ENCODE measurements at regions not wholly inside any gene's neighbourhood (a gene's known extent, or its start where the extent isn't known, plus 50 kb on each side); places are given as distances from the start of the nearest gene placed in this dataset.

DNA sequence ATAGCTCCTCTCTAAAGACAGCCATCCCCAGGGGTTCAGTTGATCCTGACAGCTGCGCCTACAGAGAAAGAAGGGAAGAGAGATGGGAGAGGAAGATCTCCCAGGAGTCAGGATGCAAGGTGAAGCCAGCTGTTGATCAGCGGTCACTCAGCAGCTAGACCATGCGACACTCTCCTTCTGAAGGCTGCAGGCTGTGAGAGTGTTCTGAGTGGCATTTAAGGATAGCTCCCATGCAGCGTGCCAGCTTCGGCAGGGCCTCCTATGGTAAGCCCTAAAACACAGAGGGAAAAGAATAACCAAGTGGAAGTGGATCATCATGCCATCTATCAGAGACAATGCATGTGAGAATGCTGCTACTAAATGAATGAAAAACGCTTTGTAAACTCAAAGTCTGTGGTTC is 197.9 kb upstream of the NUDT4 start:
- H3F3A ChIP-seq (ENCODE audit: insufficient read depth), result no peaks in the 10 kb centered on the region
- H3K27ac ChIP-seq (ENCODE audit: low read depth, low read length), result no peak overlapping the region
- H3K4me2 ChIP-seq (ENCODE audit: low read depth, low read length, poor library complexity, severe bottlenecking), result no peak overlapping the region
- no peak overlapping the region for H3K4me3 ChIP-seq (ENCODE audit: insufficient read depth, low read length, poor library complexity, severe bottlenecking)
- no peaks in the 10 kb centered on the region for H3K27me3 ChIP-seq (ENCODE audit: low read length)
- no peaks in the 10 kb centered on the region for H3K9me3 ChIP-seq (ENCODE audit: insufficient read depth, low read length)
- TF ChIP-seq EZH2phosphoT487 (conservative IDR thresholded peaks at IDR 0.05; ENCODE audit: low read length), result no peak
- TF ChIP-seq, protein P1, sequence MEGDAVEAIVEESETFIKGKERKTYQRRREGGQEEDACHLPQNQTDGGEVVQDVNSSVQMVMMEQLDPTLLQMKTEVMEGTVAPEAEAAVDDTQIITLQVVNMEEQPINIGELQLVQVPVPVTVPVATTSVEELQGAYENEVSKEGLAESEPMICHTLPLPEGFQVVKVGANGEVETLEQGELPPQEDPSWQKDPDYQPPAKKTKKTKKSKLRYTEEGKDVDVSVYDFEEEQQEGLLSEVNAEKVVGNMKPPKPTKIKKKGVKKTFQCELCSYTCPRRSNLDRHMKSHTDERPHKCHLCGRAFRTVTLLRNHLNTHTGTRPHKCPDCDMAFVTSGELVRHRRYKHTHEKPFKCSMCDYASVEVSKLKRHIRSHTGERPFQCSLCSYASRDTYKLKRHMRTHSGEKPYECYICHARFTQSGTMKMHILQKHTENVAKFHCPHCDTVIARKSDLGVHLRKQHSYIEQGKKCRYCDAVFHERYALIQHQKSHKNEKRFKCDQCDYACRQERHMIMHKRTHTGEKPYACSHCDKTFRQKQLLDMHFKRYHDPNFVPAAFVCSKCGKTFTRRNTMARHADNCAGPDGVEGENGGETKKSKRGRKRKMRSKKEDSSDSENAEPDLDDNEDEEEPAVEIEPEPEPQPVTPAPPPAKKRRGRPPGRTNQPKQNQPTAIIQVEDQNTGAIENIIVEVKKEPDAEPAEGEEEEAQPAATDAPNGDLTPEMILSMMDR (IDR thresholded peaks at IDR 0.05; ENCODE audit: insufficient read depth, low read length, poor library complexity, severe bottlenecking), result no peak
- no peaks in the 10 kb centered on the region for H3K9me2 ChIP-seq (replicated peaks; ENCODE audit: insufficient read depth, low read length)
- no peak overlapping the region for H3K9ac ChIP-seq (ENCODE audit: low read length)
- H4K20me1 ChIP-seq (ENCODE audit: low read depth, low read length), result no peaks in the 10 kb centered on the region
- H2AFZ ChIP-seq (ENCODE audit: low read depth, low read length, severe bottlenecking), result no peak overlapping the region
- no peaks in the 10 kb centered on the region for H3K79me2 ChIP-seq (ENCODE audit: insufficient read depth, low read length)
- H3K36me3 ChIP-seq (ENCODE audit: low read length), result no peaks in the 10 kb centered on the region

DNA sequence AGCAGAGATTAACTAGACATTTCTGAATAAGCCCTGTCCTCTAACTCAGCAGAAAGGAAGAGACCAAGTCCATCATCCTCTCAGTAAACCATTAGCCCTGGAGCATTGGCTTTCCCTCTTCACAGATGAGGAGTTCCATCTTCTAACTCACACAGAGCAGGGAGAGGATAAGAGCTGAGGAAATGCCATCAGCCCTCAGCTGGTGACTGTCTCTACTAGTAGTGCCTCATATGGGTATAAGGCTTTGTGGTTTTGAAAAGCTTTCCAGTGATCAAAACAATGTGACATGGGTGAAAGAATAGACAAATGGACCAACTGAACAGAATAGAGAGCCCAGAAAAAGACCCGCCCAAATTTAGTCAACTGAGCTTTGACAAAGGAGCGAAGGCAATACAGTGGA is 197.2 kb upstream of the NUDT4 start:
- Histone ChIP-seq H3K9me3 (ENCODE audit: insufficient read depth, low read length) (no peaks in the 10 kb centered on the region), H3F3A (ENCODE audit: insufficient read depth) (no peaks in the 10 kb centered on the region), H3K27me3 (ENCODE audit: low read length) (no peaks in the 10 kb centered on the region), H3K27ac (ENCODE audit: low read depth, low read length) (no peak overlapping the region), H4K20me1 (ENCODE audit: low read depth, low read length) (no peaks in the 10 kb centered on the region), H3K36me3 (ENCODE audit: low read length) (no peaks in the 10 kb centered on the region), H2AFZ (ENCODE audit: low read depth, low read length, severe bottlenecking) (no peak overlapping the region), H3K79me2 (ENCODE audit: insufficient read depth, low read length) (no peaks in the 10 kb centered on the region), H3K9ac (ENCODE audit: low read length) (no peak overlapping the region), H3K4me2 (ENCODE audit: low read depth, low read length, poor library complexity, severe bottlenecking) (no peak overlapping the region), H3K4me3 (ENCODE audit: insufficient read depth, low read length, poor library complexity, severe bottlenecking) (no peak overlapping the region), H3K9me2 (replicated peaks; ENCODE audit: insufficient read depth, low read length) (no peaks in the 10 kb centered on the region)
- no peak for TF ChIP-seq EZH2phosphoT487 (conservative IDR thresholded peaks at IDR 0.05; ENCODE audit: low read length)
- TF ChIP-seq, protein P1 (IDR thresholded peaks at IDR 0.05; ENCODE audit: insufficient read depth, low read length, poor library complexity, severe bottlenecking), result no peak

- TF ChIP-seq EZH2phosphoT487 (conservative IDR thresholded peaks at IDR 0.05; ENCODE audit: low read length), result no peak
- TF ChIP-seq, protein P1 (IDR thresholded peaks at IDR 0.05; ENCODE audit: insufficient read depth, low read length, poor library complexity, severe bottlenecking), result no peak
- Histone ChIP-seq H3K9me3 (ENCODE audit: insufficient read depth, low read length) (no peaks in the 10 kb centered on the region), H3K9ac (ENCODE audit: low read length) (no peak overlapping the region), H3K79me2 (ENCODE audit: insufficient read depth, low read length) (no peaks in the 10 kb centered on the region), H3K4me3 (ENCODE audit: insufficient read depth, low read length, poor library complexity, severe bottlenecking) (no peak overlapping the region), H3F3A (ENCODE audit: insufficient read depth) (no peaks in the 10 kb centered on the region), H3K27ac (ENCODE audit: low read depth, low read length) (no peak overlapping the region), H4K20me1 (ENCODE audit: low read depth, low read length) (no peaks in the 10 kb centered on the region), H3K36me3 (ENCODE audit: low read length) (no peaks in the 10 kb centered on the region), H3K4me2 (ENCODE audit: low read depth, low read length, poor library complexity, severe bottlenecking) (no peak overlapping the region), H3K27me3 (ENCODE audit: low read length) (no peaks in the 10 kb centered on the region), H3K9me2 (replicated peaks; ENCODE audit: insufficient read depth, low read length) (no peaks in the 10 kb centered on the region), H2AFZ (ENCODE audit: low read depth, low read length, severe bottlenecking) (no peak overlapping the region)
Observed at GRCh38 chr12:93181409-93181965, 196.2 kb upstream of the NUDT4 start.

Measured in SU-DHL-6 (cell line).